GM21717 (cell line): ENCODE measurements at regions not wholly inside any gene's neighbourhood (a gene's known extent, or its start where the extent isn't known, plus 50 kb on each side); places are given as distances from the start of the nearest gene placed in this dataset.

ENCODE experiments used
- ATAC-seq: cut with Tn5 transposase; IDR thresholded peaks from one replicate; pipeline ENCODE4 v1.9.1; 2021; ENCODE audit warnings: mild to moderate bottlenecking, moderate library complexity; ENCODE audit not compliant: unreplicated experiment

- no peak for ATAC-seq
These were observed 964.6 kb upstream of the B3GALT2 start for GRCh38 chr1:194151056-194151455.

GRCh38 chr1:194150242-194150641 is 963.8 kb upstream of the B3GALT2 start:
- no peak for ATAC-seq

GRCh38 chr1:194133152-194133551 is 946.7 kb upstream of the B3GALT2 start:
- no peak for ATAC-seq

DNA sequence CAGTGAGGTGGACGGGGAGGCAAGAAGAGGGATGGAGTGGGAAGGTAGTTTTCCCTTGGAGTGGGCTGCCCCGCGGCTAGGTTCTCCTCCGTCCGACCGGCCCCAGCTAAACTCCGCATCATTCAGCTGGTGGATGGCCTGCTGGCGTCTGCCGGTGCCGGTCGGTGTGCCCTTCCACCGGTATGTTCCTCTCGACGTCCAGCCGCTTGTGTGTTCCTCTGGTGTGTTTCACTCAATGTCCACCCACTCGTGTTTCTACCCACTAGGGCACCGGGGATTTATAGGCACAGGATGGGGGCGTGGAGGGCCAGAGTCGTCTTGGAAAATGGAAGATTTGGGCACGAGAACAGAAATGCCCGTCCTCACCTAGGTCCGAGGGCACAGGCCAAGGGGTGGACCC is 931.7 kb upstream of the B3GALT2 start:
- ATAC-seq = no peak

GRCh38 chr1:194117582-194117981 is 931.2 kb upstream of the B3GALT2 start:
- ATAC-seq = no peak

GRCh38 chr1:194114288-194114687 is 927.9 kb upstream of the B3GALT2 start:
- ATAC-seq = no peak

GRCh38 chr1:194105381-194105780 is 919.0 kb upstream of the B3GALT2 start:
- ATAC-seq = no peak

GRCh38 chr1:194104247-194104844 is 917.9 kb upstream of the B3GALT2 start:
- no peak for ATAC-seq

- no peak for ATAC-seq
These were observed 917.3 kb upstream of the B3GALT2 start for GRCh38 chr1:194103516-194104246.

GRCh38 chr1:194103101-194103500 is 916.7 kb upstream of the B3GALT2 start:
- ATAC-seq = no peak

DNA sequence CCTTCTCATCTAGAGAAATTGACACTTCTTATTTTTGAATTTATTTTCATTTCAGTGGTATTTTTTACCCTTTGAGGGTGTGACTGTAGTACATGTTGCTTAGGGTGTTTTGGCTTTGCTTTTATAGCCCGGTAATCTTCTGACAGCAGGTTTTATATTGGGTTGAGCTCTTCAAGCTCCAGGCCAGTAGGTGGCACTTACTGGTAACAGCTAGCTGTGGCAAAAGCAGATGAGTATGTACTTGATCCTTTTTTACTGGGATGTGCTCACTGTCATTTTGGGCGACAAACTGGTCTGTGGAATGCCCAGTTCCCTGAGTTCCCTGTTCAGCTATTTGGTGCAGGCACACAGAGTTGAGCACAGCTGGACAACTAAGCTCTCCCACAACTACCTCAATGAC is 916.2 kb upstream of the B3GALT2 start:
- no peak for ATAC-seq

GRCh38 chr1:194084755-194085154 is 898.3 kb upstream of the B3GALT2 start:
- ATAC-seq = no peak

DNA sequence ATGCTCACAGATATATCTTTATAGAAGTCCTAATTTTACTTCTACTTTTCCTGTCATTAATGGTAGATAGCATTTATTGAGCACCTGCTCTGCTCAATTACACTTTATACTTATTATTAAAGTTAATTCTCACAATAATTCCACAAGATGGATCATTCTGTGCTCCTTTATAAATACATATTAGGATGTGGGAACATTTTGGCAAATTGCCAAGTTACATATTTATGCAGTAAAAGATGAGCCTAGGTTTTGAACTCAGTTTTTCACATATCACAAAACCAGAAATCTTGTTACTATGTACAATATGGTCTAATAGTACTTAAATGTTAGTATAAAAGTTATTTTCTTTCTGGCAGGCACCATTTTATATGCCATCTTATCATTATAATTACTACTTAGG is 895.0 kb upstream of the B3GALT2 start:
- ATAC-seq = no peak

- no peak for ATAC-seq
These were observed 894.4 kb upstream of the B3GALT2 start for GRCh38 chr1:194080826-194081225.

DNA sequence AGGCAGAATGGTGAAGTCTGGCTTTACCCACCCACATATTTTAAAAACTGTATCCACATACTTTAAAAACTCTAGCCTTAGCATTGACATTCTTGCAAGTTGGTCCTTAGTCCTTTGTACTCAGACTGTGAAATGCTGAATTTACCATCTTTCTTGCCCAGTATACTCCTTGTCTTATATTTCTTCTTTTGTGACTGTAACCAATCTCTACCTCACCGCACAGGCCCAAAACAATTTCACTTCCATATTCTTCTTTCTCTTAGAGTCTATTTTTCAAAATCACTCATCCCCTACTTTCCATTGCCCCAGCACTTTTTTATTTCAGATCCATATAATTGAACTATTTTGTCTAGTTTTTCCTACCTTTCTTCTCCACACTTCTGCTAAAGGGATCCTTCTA is 892.4 kb upstream of the B3GALT2 start:
- peak; percentile 82 for ATAC-seq

DNA sequence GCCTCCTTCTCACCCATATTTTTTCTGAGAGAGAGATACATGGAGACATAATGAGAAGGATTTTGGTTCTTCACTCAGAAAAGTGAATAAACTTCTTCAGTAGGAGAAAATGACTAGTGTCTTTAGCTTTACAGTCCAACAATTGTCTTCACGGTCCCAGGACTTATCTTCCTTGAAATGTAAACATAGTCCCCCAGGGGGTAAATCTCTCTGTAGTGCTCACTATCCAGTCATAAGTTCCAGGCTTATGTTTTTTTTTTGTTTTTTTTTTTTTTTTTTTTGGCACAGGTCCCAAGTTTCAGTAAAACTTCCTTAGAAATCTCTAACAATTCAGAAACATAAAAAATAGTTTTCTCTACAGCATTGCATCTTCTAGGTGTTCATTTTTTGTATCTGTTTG is 890.2 kb upstream of the B3GALT2 start:
- no peak for ATAC-seq

GRCh38 chr1:194073833-194074232 is 887.4 kb upstream of the B3GALT2 start:
- no peak for ATAC-seq

- no peak for ATAC-seq
These were observed 884.8 kb upstream of the B3GALT2 start for GRCh38 chr1:194071205-194071604.

DNA sequence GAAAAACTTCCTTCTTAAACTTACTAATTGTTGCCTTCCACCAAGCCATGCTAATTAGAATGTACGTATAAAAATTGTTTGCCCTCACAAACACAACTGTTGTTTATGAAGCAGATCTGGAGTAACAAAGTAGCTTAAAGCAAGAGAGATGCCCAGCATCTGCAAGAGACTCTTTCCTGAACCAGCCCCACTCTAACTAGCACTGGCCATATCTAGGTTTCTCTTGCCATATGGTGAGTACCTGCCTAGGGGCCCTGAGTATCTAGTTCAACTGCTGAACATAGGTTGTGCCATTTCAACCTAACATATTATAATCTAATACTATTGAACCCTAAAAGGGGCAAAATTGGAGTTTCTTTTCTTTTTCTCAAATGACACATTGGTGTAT is 883.4 kb upstream of the B3GALT2 start:
- no peak for ATAC-seq

- ATAC-seq = no peak
These were observed 882.9 kb upstream of the B3GALT2 start for GRCh38 chr1:194069168-194069830.

- no peak for ATAC-seq
These were observed 882.2 kb upstream of the B3GALT2 start for GRCh38 chr1:194068446-194069167.

DNA sequence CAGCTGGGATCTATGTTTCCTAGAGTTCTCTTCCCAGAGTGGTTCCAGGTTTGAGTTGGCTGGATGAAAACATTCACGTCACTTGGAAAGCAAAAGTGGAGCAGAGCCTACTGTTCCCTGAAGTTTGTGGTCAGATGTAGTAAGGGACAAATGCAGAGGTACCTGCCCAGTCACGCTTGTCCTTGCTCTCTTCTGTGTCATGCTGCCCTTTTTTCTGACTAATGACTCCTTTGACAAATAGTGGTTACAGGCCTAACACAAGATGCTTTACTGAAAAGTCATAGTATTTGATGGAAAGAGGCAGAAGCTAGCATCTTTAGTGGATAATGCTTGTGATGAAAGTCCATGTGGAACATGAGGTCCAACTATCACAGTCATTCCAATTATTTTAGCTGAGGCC is 881.4 kb upstream of the B3GALT2 start:
- ATAC-seq = no peak
